PC-3 (cell line): ENCODE measurements at regions not wholly inside any gene's neighbourhood (a gene's known extent, or its start where the extent isn't known, plus 50 kb on each side); places are given as distances from the start of the nearest gene placed in this dataset.

Experiments
- CTCF ChIP-seq: fragments of 300-600 bp; sonication (generic); conservative IDR thresholded peaks from 2 replicates; pipeline ENCODE4 v1.5.1; 2017; ENCODE audit warnings: antibody characterized with exemption, low read depth, mild to moderate bottlenecking, low read length
- EZH2 ChIP-seq: fragments of 300-600 bp; sonication (generic); IDR thresholded peaks from one replicate; pipeline ENCODE4 v1.6.1; 2017; ENCODE audit warnings: antibody characterized with exemption, mild to moderate bottlenecking, low read length; ENCODE audit not compliant: unreplicated experiment
- EZH2phosphoT487 ChIP-seq: fragments of 300-600 bp; sonication (generic); IDR thresholded peaks from 2 replicates; pipeline ENCODE4 v1.6.1; 2018; ENCODE audit warnings: mild to moderate bottlenecking, antibody characterized with exemption, low read length, borderline replicate concordance

GRCh38 chr13:30125422-30126073 is 181.8 kb downstream of the KATNAL1 start:
- TF ChIP-seq CTCF (no peak), EZH2 (no peak), EZH2phosphoT487 (no peak)
